OCI-LY1 (cell line): ENCODE measurements at regions not wholly inside any gene's neighbourhood (a gene's known extent, or its start where the extent isn't known, plus 50 kb on each side); places are given as distances from the start of the nearest gene placed in this dataset.
"Not testable (repeated sequence)": the region's sequence is repeated elsewhere in the genome, so short reads cannot be mapped to it uniquely, and the experiment has no call there.

Experiments
- CTCF ChIP-seq: fragments of 200-600 bp; sonication (generic), shearing (Covaris generic); IDR thresholded peaks from 2 replicates; pipeline ENCODE4 v1.5.1; 2017; ENCODE audit warnings: mild to moderate bottlenecking, antibody characterized with exemption, low read length, moderate library complexity, mixed read lengths
- EZH2 ChIP-seq: fragments of 200-600 bp; sonication (generic), shearing (Covaris generic); IDR thresholded peaks from 2 replicates; pipeline ENCODE4 v1.8.0; 2017; ENCODE audit warnings: borderline replicate concordance, mixed run types, mild to moderate bottlenecking, antibody characterized with exemption, low read length, moderate library complexity, mixed read lengths

GRCh38 chr14:105704091-105704490, 177.7 kb downstream of the TMEM121 start:
- TF ChIP-seq CTCF, EZH2: not testable (repeated sequence)
